ENCODE measurements at regions not wholly inside any gene's neighbourhood (a gene's known extent, or its start where the extent isn't known, plus 50 kb on each side); places are given as distances from the start of the nearest gene placed in this dataset.
"Not testable (repeated sequence)": the region's sequence is repeated elsewhere in the genome, so short reads cannot be mapped to it uniquely, and the experiment has no call there.

- no peak for DNase-seq
Measured at GRCh38 chr11:23263466-23263865, 403.2 kb upstream of the CCDC179 start.

GRCh38 chr11:23272095-23272494, 411.8 kb upstream of the CCDC179 start:
- DNase-seq, result no peak

GRCh38 chr11:23278121-23278520, 417.8 kb upstream of the CCDC179 start:
- DNase-seq, result no peak

GRCh38 chr11:23280088-23280487, 419.8 kb upstream of the CCDC179 start:
- DNase-seq, result no peak

- DNase-seq, result no peak
Measured at GRCh38 chr11:23283666-23284065, 423.4 kb upstream of the CCDC179 start.

- DNase-seq, result no peak
Measured at GRCh38 chr11:23284631-23285030, 424.4 kb upstream of the CCDC179 start.

GRCh38 chr11:23288003-23288783, 427.9 kb upstream of the CCDC179 start:
- DNase-seq, result no peak

- no peak for DNase-seq
Measured at GRCh38 chr11:23295241-23295640, 435.0 kb upstream of the CCDC179 start.

- no peak for DNase-seq
Measured at GRCh38 chr11:23308041-23308440, 447.8 kb upstream of the CCDC179 start.

GRCh38 chr11:23310276-23310675, 450.0 kb upstream of the CCDC179 start:
- no peak for DNase-seq

GRCh38 chr11:23311986-23312940, 452.0 kb upstream of the CCDC179 start:
- no peak for DNase-seq

- no peak for DNase-seq
Measured at GRCh38 chr11:23313001-23313400, 452.7 kb upstream of the CCDC179 start.

- no peak for DNase-seq
Measured at GRCh38 chr11:23314162-23314561, 453.9 kb upstream of the CCDC179 start.

- no peak for DNase-seq
Measured at GRCh38 chr11:23315286-23315685, 455.0 kb upstream of the CCDC179 start.

GRCh38 chr11:23317816-23318215, 457.5 kb upstream of the CCDC179 start:
- no peak for DNase-seq

GRCh38 chr11:23318670-23319069, 458.4 kb upstream of the CCDC179 start:
- no peak for DNase-seq

GRCh38 chr11:23320131-23320530, 459.9 kb upstream of the CCDC179 start:
- no peak for DNase-seq

GRCh38 chr11:23335586-23335985, 475.3 kb upstream of the CCDC179 start:
- DNase-seq, result not testable (repeated sequence)

- no peak for DNase-seq
Measured at GRCh38 chr11:23336961-23337360, 476.7 kb upstream of the CCDC179 start.

GRCh38 chr11:23353611-23354010, 493.3 kb upstream of the CCDC179 start:
- DNase-seq, result no peak

GRCh38 chr11:23359297-23359696, 499.0 kb upstream of the CCDC179 start:
- DNase-seq, result no peak

GRCh38 chr11:23364076-23364475, 503.8 kb upstream of the CCDC179 start:
- no peak for DNase-seq

- no peak for DNase-seq
Measured at GRCh38 chr11:23370580-23371275, 510.5 kb upstream of the CCDC179 start.
